HEK293T (cell line): ENCODE measurements at regions not wholly inside any gene's neighbourhood (a gene's known extent, or its start where the extent isn't known, plus 50 kb on each side); places are given as distances from the start of the nearest gene placed in this dataset.

Experiments used
- CTCF ChIA-PET: fragments of 350-600 bp; formaldehyde crosslinking; extraction: SDS; loops from one replicate; lab custom pipeline; 2021; ENCODE audit warnings: antibody characterized with exemption, inconsistent platforms; lab: Yijun Ruan, JAX
- POLR2A ChIA-PET: fragments of 350-600 bp; formaldehyde crosslinking; extraction: SDS; loops from one replicate; lab custom pipeline; 2020; ENCODE audit warnings: antibody characterized with exemption, inconsistent platforms; lab: Yijun Ruan, JAX
- DNase-seq: peaks from one replicate; pipeline ENCODE4 v3.0.0; 2012; ENCODE audit warnings: mixed read lengths; ENCODE audit errors: extremely low spot score
- ARNT ChIP-seq: fragments of 450-650 bp; IDR thresholded peaks from 2 replicates; pipeline ENCODE4 v1.6.1; 2017; ENCODE audit warnings: mild to moderate bottlenecking
- BHLHE40 ChIP-seq: fragments of 450-650 bp; IDR thresholded peaks from 2 replicates; pipeline ENCODE4 v1.6.1; 2016; ENCODE audit warnings: mild to moderate bottlenecking, moderate library complexity, borderline replicate concordance
- CTBP1 ChIP-seq: fragments of 450-650 bp; IDR thresholded peaks from 2 replicates; pipeline ENCODE4 v1.6.1; 2016; ENCODE audit warnings: borderline replicate concordance
- ELF4 ChIP-seq: fragments of 450-650 bp; IDR thresholded peaks from 2 replicates; pipeline ENCODE4 v1.6.1; 2017; ENCODE audit warnings: antibody characterized with exemption
- FOXA1 ChIP-seq: fragments of 450-650 bp; IDR thresholded peaks from 2 replicates; pipeline ENCODE4 v1.6.1; 2016; ENCODE audit warnings: mild to moderate bottlenecking
- FOXK2 ChIP-seq: fragments of 450-650 bp; IDR thresholded peaks from 2 replicates; pipeline ENCODE4 v1.6.1; 2016; ENCODE audit warnings: mild to moderate bottlenecking
- FOXM1 ChIP-seq: fragments of 450-650 bp; IDR thresholded peaks from 2 replicates; pipeline ENCODE4 v1.6.1; 2017; ENCODE audit warnings: mild to moderate bottlenecking, borderline replicate concordance
- HDGF ChIP-seq: fragments of 450-650 bp; IDR thresholded peaks from 2 replicates; pipeline ENCODE4 v1.6.1; 2017; ENCODE audit warnings: antibody characterized with exemption, borderline replicate concordance
- L3MBTL2 ChIP-seq: fragments of 450-650 bp; conservative IDR thresholded peaks from 2 replicates; pipeline ENCODE4 v1.6.1; 2016; ENCODE audit warnings: mild to moderate bottlenecking
- LEF1 ChIP-seq: fragments of 450-650 bp; IDR thresholded peaks from 2 replicates; pipeline ENCODE4 v1.6.1; 2017; ENCODE audit warnings: mild to moderate bottlenecking, borderline replicate concordance
- NFRKB ChIP-seq: fragments of 450-650 bp; IDR thresholded peaks from 2 replicates; pipeline ENCODE4 v1.6.1; 2016; ENCODE audit warnings: mild to moderate bottlenecking, moderate library complexity
- PKNOX1 ChIP-seq: fragments of 450-650 bp; IDR thresholded peaks from 2 replicates; pipeline ENCODE4 v1.6.1; 2016
- SP1 ChIP-seq: fragments of 450-650 bp; IDR thresholded peaks from 2 replicates; pipeline ENCODE4 v1.6.1; 2017
- SUZ12 ChIP-seq: fragments of 450-650 bp; IDR thresholded peaks from 2 replicates; pipeline ENCODE4 v1.6.1; 2016; ENCODE audit warnings: mild to moderate bottlenecking
- TARDBP ChIP-seq: fragments of 450-650 bp; IDR thresholded peaks from 2 replicates; pipeline ENCODE4 v1.6.1; 2016
- ZNF384 ChIP-seq: fragments of 450-650 bp; IDR thresholded peaks from 2 replicates; pipeline ENCODE4 v1.6.1; 2016

- TF ChIP-seq CTBP1 (no peak), ELF4 (no peak)
- no peak for DNase-seq
- POLR2A ChIA-PET = no interaction called here
- CTCF ChIA-PET = interaction anchor here (0.9 kb wide), 1 partner anchor 12 kb away, joined by 3 read pairs; no protein-coding TSS in a partner anchor
Observed at GRCh38 chr4:156195914-156196313, 242.2 kb upstream of the CTSO start.

- no peak for DNase-seq
- ChIA-PET CTCF (no interaction called here), POLR2A (no interaction called here)
- TF ChIP-seq ZNF384 (no peak), CTBP1 (no peak), SUZ12 (no peak), FOXA1 (no peak)
Observed at GRCh38 chr4:156194896-156195295, 241.2 kb upstream of the CTSO start.

GRCh38 chr4:156193800-156194199 lies 240.1 kb upstream of the CTSO start:
- ChIA-PET POLR2A (no interaction called here), CTCF (no interaction called here)
- no peak for DNase-seq
- no peak for TF ChIP-seq FOXA1
- no peak for TF ChIP-seq ARNT
- TF ChIP-seq ELF4 = no peak
- TF ChIP-seq L3MBTL2 = no peak
- no peak for TF ChIP-seq PKNOX1
- no peak for TF ChIP-seq TARDBP
- TF ChIP-seq FOXK2 = no peak
- TF ChIP-seq FOXM1 = no peak

- TF ChIP-seq ARNT (no peak), HDGF (no peak), FOXA1 (no peak), SP1 (no peak), PKNOX1 (no peak), NFRKB (no peak), FOXM1 (no peak), L3MBTL2 (no peak), LEF1 (no peak), ELF4 (no peak), ZNF384 (no peak), TARDBP (no peak), FOXK2 (no peak), SUZ12 (no peak), BHLHE40 (no peak), CTBP1 (no peak)
Observed at GRCh38 chr4:156193106-156193505, 239.4 kb upstream of the CTSO start.

GRCh38 chr4:156192033-156192432 lies 238.4 kb upstream of the CTSO start:
- TF ChIP-seq BHLHE40 (no peak), FOXA1 (no peak), SP1 (no peak), ZNF384 (no peak), SUZ12 (no peak), NFRKB (no peak), HDGF (no peak), PKNOX1 (no peak), FOXM1 (no peak), TARDBP (no peak), CTBP1 (no peak), ARNT (no peak), L3MBTL2 (no peak)
- no peak for DNase-seq
- CTCF ChIA-PET = no interaction called here
- POLR2A ChIA-PET = no interaction called here

More at GRCh38 chr4:156193106-156193505, 239.4 kb upstream of the CTSO start:
- peak; percentile 15 for DNase-seq
- ChIA-PET CTCF (interaction anchor here (0.6 kb wide), 1 partner anchor 385 kb away, joined by 4 read pairs; no protein-coding TSS in a partner anchor), POLR2A (no interaction called here)

GRCh38 chr4:156191044-156191781 lies 237.5 kb upstream of the CTSO start:
- DNase-seq = no peak
- TF ChIP-seq ELF4 = no peak
- CTCF ChIA-PET = no interaction called here
- POLR2A ChIA-PET = no interaction called here

GRCh38 chr4:156190615-156191014 lies 236.9 kb upstream of the CTSO start:
- no peak for DNase-seq
- TF ChIP-seq FOXK2 (no peak), LEF1 (no peak), ELF4 (no peak), SP1 (no peak), FOXA1 (no peak), NFRKB (no peak), L3MBTL2 (no peak), TARDBP (no peak), ZNF384 (no peak), PKNOX1 (no peak), HDGF (no peak), FOXM1 (no peak), CTBP1 (no peak)
- ChIA-PET CTCF (no interaction called here), POLR2A (no interaction called here)
